ENCODE measurements at regions not wholly inside any gene's neighbourhood (a gene's known extent, or its start where the extent isn't known, plus 50 kb on each side); places are given as distances from the start of the nearest gene placed in this dataset.

GRCh38 chr16:8397223-8397622 is 193.1 kb downstream of the TMEM114 start:
- TF ChIP-seq CTCF (optimal IDR thresholded peaks at IDR 0.05 in 1 of 3, IDR thresholded peaks at IDR 0.05 in 1 of 3, conservative IDR thresholded peaks at IDR 0.05 in 1 of 3; ENCODE audit: extremely low read depth in 1 of 3, insufficient read depth in 2 of 3, low read length in 3 of 3) (no peak), EZH2 (IDR thresholded peaks at IDR 0.05; ENCODE audit: low read length) (no peak)
